GM21717 (cell line): ENCODE measurements at regions not wholly inside any gene's neighbourhood (a gene's known extent, or its start where the extent isn't known, plus 50 kb on each side); places are given as distances from the start of the nearest gene placed in this dataset.
"Not testable (repeated sequence)": the region's sequence is repeated elsewhere in the genome, so short reads cannot be mapped to it uniquely, and the experiment has no call there.

Experiments
- ATAC-seq: cut with Tn5 transposase; IDR thresholded peaks from one replicate; pipeline ENCODE4 v1.9.1; 2021; ENCODE audit warnings: mild to moderate bottlenecking, moderate library complexity; ENCODE audit not compliant: unreplicated experiment

- no peak for ATAC-seq
Observed at GRCh38 chr10:60479305-60480020, 89.8 kb upstream of the ANK3 start.

- no peak for ATAC-seq
Observed at GRCh38 chr10:60476451-60476850, 86.8 kb upstream of the ANK3 start.

GRCh38 chr10:60473557-60473956 is 83.9 kb upstream of the ANK3 start:
- no peak for ATAC-seq

GRCh38 chr10:60470091-60470490 is 80.4 kb upstream of the ANK3 start:
- no peak for ATAC-seq

GRCh38 chr10:60469147-60469546 is 79.5 kb upstream of the ANK3 start:
- ATAC-seq: not testable (repeated sequence)

- ATAC-seq: no peak
Observed at GRCh38 chr10:60467202-60467546, 77.5 kb upstream of the ANK3 start.

GRCh38 chr10:60466267-60467201 is 76.9 kb upstream of the ANK3 start:
- no peak for ATAC-seq

GRCh38 chr10:60465801-60466200 is 76.1 kb upstream of the ANK3 start:
- no peak for ATAC-seq

GRCh38 chr10:60464659-60465058 is 75.0 kb upstream of the ANK3 start:
- no peak for ATAC-seq

- ATAC-seq: no peak
Observed at GRCh38 chr10:60463746-60464145, 74.1 kb upstream of the ANK3 start.

GRCh38 chr10:60461688-60462087 is 72.0 kb upstream of the ANK3 start:
- no peak for ATAC-seq

GRCh38 chr10:60459701-60460457 is 70.2 kb upstream of the ANK3 start:
- ATAC-seq: no peak

GRCh38 chr10:60456053-60456452 is 66.4 kb upstream of the ANK3 start:
- no peak for ATAC-seq

- no peak for ATAC-seq
Observed at GRCh38 chr10:60454336-60454735, 64.7 kb upstream of the ANK3 start.

GRCh38 chr10:60453036-60453435 is 63.4 kb upstream of the ANK3 start:
- no peak for ATAC-seq

- ATAC-seq: no peak
Observed at GRCh38 chr10:60450291-60450690, 60.6 kb upstream of the ANK3 start.

- ATAC-seq: no peak
Observed at GRCh38 chr10:60448246-60448645, 58.6 kb upstream of the ANK3 start.

- no peak for ATAC-seq
Observed at GRCh38 chr10:60446851-60447250, 57.2 kb upstream of the ANK3 start.

GRCh38 chr10:60446070-60446833 is 56.6 kb upstream of the ANK3 start:
- ATAC-seq: no peak

GRCh38 chr10:60444494-60445064 is 54.9 kb upstream of the ANK3 start:
- no peak for ATAC-seq
